Activated B cell treated with CpG ODN at 0.5 μM for 24 hours (primary cell): ENCODE measurements at regions not wholly inside any gene's neighbourhood (a gene's known extent, or its start where the extent isn't known, plus 50 kb on each side); places are given as distances from the start of the nearest gene placed in this dataset.
"Not testable (repeated sequence)": the region's sequence is repeated elsewhere in the genome, so short reads cannot be mapped to it uniquely, and the experiment has no call there.

Source experiments
- ATAC-seq: fragments of 200-7000 bp; cut with Tn5 transposase; one replicate; pipeline ENCODE4 v1.10.0; 2021; ENCODE audit warnings: low read depth, mild to moderate bottlenecking, moderate library complexity
- CTCF ChIA-PET: fragments of 350-600 bp; sonication (Branson Sonifier 250); formaldehyde crosslinking; loops from one replicate; lab custom pipeline; 2021; ENCODE audit warnings: antibody characterized with exemption; lab: Charles Lee
- POLR2A ChIA-PET: fragments of 350-600 bp; sonication (Branson Sonifier 250); formaldehyde crosslinking; loops from one replicate; lab custom pipeline; 2021; ENCODE audit warnings: antibody characterized with exemption; lab: Charles Lee
- DNase-seq: peaks from one replicate; pipeline ENCODE4 v3.0.0; 2022
- H3K27ac Mint-ChIP-seq: one replicate; pipeline ENCODE4 v1.8.0; 2020; ENCODE audit warnings: mixed read lengths
- H3K27me3 Mint-ChIP-seq: one replicate; pipeline ENCODE4 v1.8.0; 2021; ENCODE audit warnings: mixed read lengths
- H3K36me3 Mint-ChIP-seq: one replicate; pipeline ENCODE4 v1.8.0; 2021; ENCODE audit warnings: low read depth, mixed read lengths
- H3K4me1 Mint-ChIP-seq: one replicate; pipeline ENCODE4 v1.8.0; 2021; ENCODE audit warnings: mixed read lengths
- H3K4me3 Mint-ChIP-seq: one replicate; pipeline ENCODE4 v1.8.0; 2020; ENCODE audit warnings: mild to moderate bottlenecking, mixed read lengths
- H3K9me3 Mint-ChIP-seq: one replicate; pipeline ENCODE4 v1.8.0; 2020; ENCODE audit warnings: mixed read lengths
- intact Hi-C: fragments of 100-400 bp; cut with micrococcal nuclease; formaldehyde crosslinking; loops from one replicate; pipeline ENCODE4 v1.15.1; 2024
- TF ChIP-seq, protein P1 (sequence below): fragments of 200-600 bp; IDR thresholded peaks from one replicate; pipeline ENCODE4 v1.8.0; 2022; ENCODE audit warnings: antibody characterized with exemption, mild to moderate bottlenecking

DNA sequence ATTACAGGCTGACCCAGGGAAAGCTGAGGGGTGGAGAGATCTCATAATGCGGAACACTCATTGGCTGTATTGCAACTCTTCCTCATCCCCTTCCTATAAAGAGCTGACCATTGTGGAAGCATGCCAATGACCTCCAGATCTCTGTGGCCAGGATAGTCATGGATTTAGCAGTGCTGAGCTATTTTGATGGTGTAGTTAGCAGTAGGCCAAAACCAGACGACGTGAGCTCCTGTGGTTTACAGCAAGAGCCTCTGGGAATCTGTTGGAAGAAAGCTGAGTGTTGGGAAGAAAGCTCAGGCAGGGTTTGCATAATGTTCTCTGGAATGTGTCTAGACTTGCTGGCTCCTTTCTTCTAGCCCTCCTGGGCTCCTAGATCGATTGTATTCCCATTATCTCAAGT lies 187.5 kb upstream of the GPC6 start:
- H3K4me3 Mint-ChIP-seq = no peak overlapping the region
- no peaks in the 10 kb centered on the region for H3K4me1 Mint-ChIP-seq
- ChIA-PET CTCF (no interaction called here), POLR2A (no interaction called here)
- intact Hi-C loops = no loop called here
- H3K27me3 Mint-ChIP-seq = no peaks in the 10 kb centered on the region
- H3K27ac Mint-ChIP-seq = no peak overlapping the region
- peaks cover 7% of the 10 kb centered on the region for H3K9me3 Mint-ChIP-seq
- TF ChIP-seq, protein P1, sequence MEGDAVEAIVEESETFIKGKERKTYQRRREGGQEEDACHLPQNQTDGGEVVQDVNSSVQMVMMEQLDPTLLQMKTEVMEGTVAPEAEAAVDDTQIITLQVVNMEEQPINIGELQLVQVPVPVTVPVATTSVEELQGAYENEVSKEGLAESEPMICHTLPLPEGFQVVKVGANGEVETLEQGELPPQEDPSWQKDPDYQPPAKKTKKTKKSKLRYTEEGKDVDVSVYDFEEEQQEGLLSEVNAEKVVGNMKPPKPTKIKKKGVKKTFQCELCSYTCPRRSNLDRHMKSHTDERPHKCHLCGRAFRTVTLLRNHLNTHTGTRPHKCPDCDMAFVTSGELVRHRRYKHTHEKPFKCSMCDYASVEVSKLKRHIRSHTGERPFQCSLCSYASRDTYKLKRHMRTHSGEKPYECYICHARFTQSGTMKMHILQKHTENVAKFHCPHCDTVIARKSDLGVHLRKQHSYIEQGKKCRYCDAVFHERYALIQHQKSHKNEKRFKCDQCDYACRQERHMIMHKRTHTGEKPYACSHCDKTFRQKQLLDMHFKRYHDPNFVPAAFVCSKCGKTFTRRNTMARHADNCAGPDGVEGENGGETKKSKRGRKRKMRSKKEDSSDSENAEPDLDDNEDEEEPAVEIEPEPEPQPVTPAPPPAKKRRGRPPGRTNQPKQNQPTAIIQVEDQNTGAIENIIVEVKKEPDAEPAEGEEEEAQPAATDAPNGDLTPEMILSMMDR = no peak
- H3K36me3 Mint-ChIP-seq = no peaks in the 10 kb centered on the region
- DNase-seq = no peak
- no peak for ATAC-seq

DNA sequence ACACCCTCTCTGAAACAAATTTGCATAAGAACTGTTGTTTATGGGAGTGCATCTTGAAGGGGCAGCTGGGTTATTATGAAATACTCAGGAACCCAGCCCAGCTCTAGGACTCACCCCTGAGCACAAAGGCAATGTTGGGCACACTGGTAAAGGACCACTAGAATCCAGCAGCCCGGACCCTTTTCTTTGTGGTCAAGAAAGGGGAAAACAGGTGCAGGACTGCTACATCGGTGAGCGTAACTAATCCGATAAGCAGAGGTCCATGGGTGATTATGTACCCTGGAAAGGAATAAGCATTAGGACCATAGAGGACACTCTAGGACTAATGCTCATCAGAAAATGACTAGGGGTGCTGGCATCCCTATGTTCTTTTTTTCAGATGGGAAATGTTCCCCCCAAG lies 185.0 kb upstream of the GPC6 start:
- CTCF ChIA-PET, H3K36me3 Mint-ChIP-seq: not testable (repeated sequence)

DNA sequence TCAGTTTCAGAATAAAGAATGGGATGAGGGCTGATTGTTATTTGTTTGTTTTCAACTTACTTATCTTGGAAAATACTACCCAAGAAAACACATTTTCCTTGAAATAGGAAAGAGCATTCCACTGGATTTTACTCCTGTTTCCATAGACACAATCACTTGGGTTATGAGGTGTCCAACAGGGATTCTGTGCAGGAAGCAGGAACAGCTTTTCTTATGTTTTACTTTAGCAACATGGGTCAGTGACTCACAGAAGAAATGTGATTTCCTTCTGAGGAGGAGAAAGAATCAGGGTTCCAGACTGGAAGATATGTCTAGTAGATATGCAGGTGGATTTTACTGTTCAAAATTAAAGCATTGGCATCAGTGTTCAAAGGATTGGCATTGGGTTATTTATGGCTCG lies 180.8 kb upstream of the GPC6 start:
- Mint-ChIP-seq H3K36me3 (no peaks in the 10 kb centered on the region), H3K9me3 (peaks cover 11% of the 10 kb centered on the region), H3K27ac (no peak overlapping the region), H3K27me3 (no peaks in the 10 kb centered on the region), H3K4me3 (no peak overlapping the region), H3K4me1 (no peaks in the 10 kb centered on the region)
- intact Hi-C loops = no loop called here
- ATAC-seq = no peak
- POLR2A ChIA-PET = no interaction called here
- TF ChIP-seq, protein P1 = no peak
- CTCF ChIA-PET = no interaction called here
- no peak for DNase-seq

More for the DNA sequence above, 185.0 kb upstream of the GPC6 start:
- H3K27me3 Mint-ChIP-seq, H3K27ac Mint-ChIP-seq, H3K9me3 Mint-ChIP-seq, H3K4me1 Mint-ChIP-seq, H3K4me3 Mint-ChIP-seq, DNase-seq, ATAC-seq, intact Hi-C loops, POLR2A ChIA-PET: not testable (repeated sequence)

DNA sequence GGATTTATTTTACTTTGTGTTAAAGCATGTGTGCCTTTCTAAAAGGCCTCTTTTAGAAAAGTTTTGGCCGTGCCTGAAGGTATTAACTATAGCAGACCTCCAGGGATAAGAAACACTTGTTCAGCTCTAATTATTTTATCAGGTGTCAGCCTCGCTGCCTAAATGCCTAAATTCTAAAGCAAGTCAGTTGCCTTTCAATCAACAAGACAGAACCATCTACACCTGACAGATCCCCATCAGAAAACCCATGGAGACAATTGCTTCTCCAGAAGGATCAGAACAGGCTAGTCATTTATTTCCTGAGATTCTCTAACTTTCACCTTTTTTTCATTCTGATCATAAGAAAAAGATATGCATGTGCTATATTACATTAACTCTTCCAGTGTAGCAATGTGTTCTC lies 171.4 kb upstream of the GPC6 start:
- no peak overlapping the region for H3K27ac Mint-ChIP-seq
- H3K27me3 Mint-ChIP-seq = no peaks in the 10 kb centered on the region
- CTCF ChIA-PET = no interaction called here
- no peak overlapping the region for H3K4me3 Mint-ChIP-seq
- TF ChIP-seq, protein P1 = no peak
- intact Hi-C loops = no loop called here
- ATAC-seq (no peak), DNase-seq (no peak)
- H3K36me3 Mint-ChIP-seq = no peaks in the 10 kb centered on the region
- H3K9me3 Mint-ChIP-seq = peaks cover 5% of the 10 kb centered on the region
- no peaks in the 10 kb centered on the region for H3K4me1 Mint-ChIP-seq
- POLR2A ChIA-PET = no interaction called here

DNA sequence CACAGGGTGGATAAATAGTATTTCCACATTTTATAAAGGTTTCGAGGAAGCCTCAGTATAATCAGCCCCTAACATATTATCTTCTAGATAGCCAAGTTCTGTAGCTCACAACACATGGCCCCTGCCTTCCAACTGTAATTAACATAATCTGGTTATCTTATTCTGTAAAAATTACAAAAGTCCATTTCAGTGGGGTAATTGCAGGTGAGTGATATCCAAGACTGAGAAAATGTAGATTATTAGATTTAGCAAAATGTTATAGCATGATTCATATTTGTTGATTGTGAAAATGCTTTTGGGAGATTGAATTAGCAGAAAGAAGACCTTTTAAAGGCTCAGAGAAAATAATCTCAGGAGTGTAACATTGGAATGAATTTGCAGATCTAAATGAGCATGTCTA lies 168.3 kb upstream of the GPC6 start:
- Mint-ChIP-seq H3K4me1 (no peaks in the 10 kb centered on the region), H3K27me3 (no peaks in the 10 kb centered on the region), H3K36me3 (no peaks in the 10 kb centered on the region), H3K27ac (no peak overlapping the region), H3K4me3 (no peak overlapping the region), H3K9me3 (peaks cover 4% of the 10 kb centered on the region)
- DNase-seq (no peak), ATAC-seq (no peak)
- CTCF ChIA-PET = no interaction called here
- TF ChIP-seq, protein P1 = no peak
- intact Hi-C loops = no loop called here
- POLR2A ChIA-PET = no interaction called here

DNA sequence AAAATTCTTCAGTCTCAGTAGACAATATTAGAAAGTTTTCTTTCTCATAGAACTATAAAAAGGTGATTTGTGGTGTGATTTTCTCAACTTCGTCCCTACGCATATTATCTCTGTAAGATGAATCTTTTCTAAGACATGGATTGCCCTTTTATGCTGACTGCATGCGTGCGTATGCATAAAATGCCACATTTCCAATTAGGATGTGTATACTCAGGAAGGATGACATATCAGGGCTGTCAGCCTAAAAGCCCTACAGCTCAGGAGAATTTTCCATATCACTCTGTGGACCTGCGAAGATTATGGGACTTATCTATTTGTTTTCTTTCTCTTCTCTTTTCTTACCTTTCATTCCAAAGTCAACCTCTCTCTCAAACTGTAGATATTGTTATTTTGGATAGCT lies 166.5 kb upstream of the GPC6 start:
- ATAC-seq (no peak), DNase-seq (no peak)
- Mint-ChIP-seq H3K36me3 (no peaks in the 10 kb centered on the region), H3K4me1 (no peaks in the 10 kb centered on the region), H3K4me3 (no peak overlapping the region), H3K27ac (no peak overlapping the region), H3K27me3 (no peaks in the 10 kb centered on the region), H3K9me3 (peaks cover 7% of the 10 kb centered on the region)
- ChIA-PET CTCF (no interaction called here), POLR2A (no interaction called here)
- intact Hi-C loops = no loop called here
- TF ChIP-seq, protein P1 = no peak
